Suprapubic skin (tissue), 4 donors: ENCODE measurements at regions not wholly inside any gene's neighbourhood (a gene's known extent, or its start where the extent isn't known, plus 50 kb on each side); places are given as distances from the start of the nearest gene placed in this dataset.

Source experiments
- DNase-seq, 2 donors: peaks; one replicate each; pipeline ENCODE4 v3.0.0-alpha.2; 2019; ENCODE audit warnings: low spot score in 2 of 2
- H3K27ac ChIP-seq: fragments of 200-600 bp; sonication (generic); one replicate; pipeline ENCODE4 v1.5.1; 2019
- H3K27me3 ChIP-seq: fragments of 200-600 bp; sonication (generic); one replicate; pipeline ENCODE4 v1.5.1; 2019
- H3K36me3 ChIP-seq: fragments of 200-600 bp; sonication (generic); one replicate; pipeline ENCODE4 v1.5.1; 2019
- H3K4me1 ChIP-seq: fragments of 200-600 bp; sonication (generic); one replicate; pipeline ENCODE4 v1.5.1; 2019
- H3K4me3 ChIP-seq: fragments of 200-600 bp; sonication (generic); one replicate; pipeline ENCODE4 v1.5.1; 2019; ENCODE audit warnings: mild to moderate bottlenecking
- H3K9me3 ChIP-seq: fragments of 200-600 bp; sonication (generic); one replicate; pipeline ENCODE4 v1.5.1; 2019
- CTCF ChIP-seq, 2 donors: fragments of 200-600 bp in 1 of 2; fragments of 450-650 bp in 1 of 2; sonication (generic) in 1 of 2; IDR thresholded peaks; one replicate each; pipeline ENCODE4 v1.5.1; 2016 to 2019; ENCODE audit warnings: antibody characterized with exemption in 2 of 2, mild to moderate bottlenecking in 1 of 2, moderate library complexity in 1 of 2
- EP300 ChIP-seq: sonication (generic); formaldehyde crosslinking; IDR thresholded peaks from one replicate; pipeline ENCODE4 v1.6.1; 2017; ENCODE audit warnings: antibody characterized with exemption
- POLR2A ChIP-seq, 2 donors: fragments of 450-650 bp; IDR thresholded peaks; one replicate each; pipeline ENCODE4 v1.6.1; 2017; ENCODE audit warnings: antibody characterized with exemption in 2 of 2, mild to moderate bottlenecking in 2 of 2, moderate library complexity in 2 of 2
- POLR2AphosphoS5 ChIP-seq, 3 donors: sonication (generic); formaldehyde crosslinking; IDR thresholded peaks; one replicate each; pipeline ENCODE4 v1.6.1; 2017; ENCODE audit warnings: antibody characterized with exemption in 3 of 3
- WGBS: methylation state at CpG from one replicate; pipeline ENCODE4 v1.1.5; 2018; 5-methylcytosine and 5-hydroxymethylcytosine counted together

GRCh38 chr9:108803428-108804065, 52.2 kb downstream of the ACTL7B start:
- 65% methylated on average over 3 of the region's 3 CpGs for WGBS
- H3K4me1 ChIP-seq: no peaks in the 10 kb centered on the region
- TF ChIP-seq POLR2AphosphoS5 (IDR thresholded peaks at IDR 0.05) (no peak), CTCF (IDR thresholded peaks at IDR 0.05) (no peak), POLR2A (IDR thresholded peaks at IDR 0.05) (no peak), EP300 (no peak)
- no peak overlapping the region for H3K4me3 ChIP-seq
- no peaks in the 10 kb centered on the region for H3K9me3 ChIP-seq
- H3K36me3 ChIP-seq: no peaks in the 10 kb centered on the region
- no peaks in the 10 kb centered on the region for H3K27me3 ChIP-seq
- DNase-seq: no peak
- H3K27ac ChIP-seq: no peak overlapping the region

GRCh38 chr9:108802967-108803366, 52.8 kb downstream of the ACTL7B start:
- Histone ChIP-seq H3K4me1 (no peaks in the 10 kb centered on the region), H3K27me3 (no peaks in the 10 kb centered on the region), H3K4me3 (no peak overlapping the region), H3K27ac (no peak overlapping the region), H3K9me3 (no peaks in the 10 kb centered on the region), H3K36me3 (no peaks in the 10 kb centered on the region)
- WGBS: 69% methylated on average over 4 of the region's 4 CpGs
- DNase-seq: no peak
- TF ChIP-seq POLR2A (IDR thresholded peaks at IDR 0.05) (no peak), CTCF (IDR thresholded peaks at IDR 0.05) (no peak), POLR2AphosphoS5 (IDR thresholded peaks at IDR 0.05) (no peak), EP300 (no peak)

GRCh38 chr9:108801949-108802348, 53.8 kb downstream of the ACTL7B start:
- H3K4me1 ChIP-seq: no peaks in the 10 kb centered on the region
- no peaks in the 10 kb centered on the region for H3K27me3 ChIP-seq
- no peaks in the 10 kb centered on the region for H3K9me3 ChIP-seq
- no peak overlapping the region for H3K4me3 ChIP-seq
- H3K27ac ChIP-seq: no peak overlapping the region
- no peaks in the 10 kb centered on the region for H3K36me3 ChIP-seq
- no peak for DNase-seq
- TF ChIP-seq CTCF (IDR thresholded peaks at IDR 0.05) (no peak), POLR2AphosphoS5 (IDR thresholded peaks at IDR 0.05) (no peak), EP300 (no peak), POLR2A (IDR thresholded peaks at IDR 0.05) (no peak)
- 74% methylated on average over 2 of the region's 2 CpGs for WGBS

- Histone ChIP-seq H3K4me1 (no peaks in the 10 kb centered on the region), H3K27ac (no peak overlapping the region), H3K27me3 (no peaks in the 10 kb centered on the region), H3K4me3 (no peak overlapping the region), H3K9me3 (no peaks in the 10 kb centered on the region), H3K36me3 (no peaks in the 10 kb centered on the region)
- no peak for DNase-seq
- TF ChIP-seq POLR2A (IDR thresholded peaks at IDR 0.05) (no peak), POLR2AphosphoS5 (IDR thresholded peaks at IDR 0.05) (no peak), CTCF (IDR thresholded peaks at IDR 0.05) (no peak), EP300 (no peak)
- 58% methylated on average over 3 of the region's 3 CpGs for WGBS
Measured at GRCh38 chr9:108800632-108801099, 55.1 kb downstream of the ACTL7B start.

GRCh38 chr9:108793573-108793972, 62.2 kb downstream of the ACTL7B start:
- no peaks in the 10 kb centered on the region for H3K4me1 ChIP-seq

More at GRCh38 chr9:108793573-108793972, 62.2 kb downstream of the ACTL7B start:
- Histone ChIP-seq H3K36me3 (no peaks in the 10 kb centered on the region), H3K4me3 (no peak overlapping the region), H3K9me3 (peaks cover 5% of the 10 kb centered on the region), H3K27me3 (no peaks in the 10 kb centered on the region), H3K27ac (no peak overlapping the region)
- DNase-seq: no peak
- TF ChIP-seq POLR2AphosphoS5 (IDR thresholded peaks at IDR 0.05): no peak
- no peak for TF ChIP-seq POLR2A (IDR thresholded peaks at IDR 0.05)
- TF ChIP-seq EP300: no peak
- TF ChIP-seq CTCF (IDR thresholded peaks at IDR 0.05): no peak
- 91% methylated on average over 3 of the region's 4 CpGs for WGBS
